ENCODE measurements at regions not wholly inside any gene's neighbourhood (a gene's known extent, or its start where the extent isn't known, plus 50 kb on each side); places are given as distances from the start of the nearest gene placed in this dataset.

DNA sequence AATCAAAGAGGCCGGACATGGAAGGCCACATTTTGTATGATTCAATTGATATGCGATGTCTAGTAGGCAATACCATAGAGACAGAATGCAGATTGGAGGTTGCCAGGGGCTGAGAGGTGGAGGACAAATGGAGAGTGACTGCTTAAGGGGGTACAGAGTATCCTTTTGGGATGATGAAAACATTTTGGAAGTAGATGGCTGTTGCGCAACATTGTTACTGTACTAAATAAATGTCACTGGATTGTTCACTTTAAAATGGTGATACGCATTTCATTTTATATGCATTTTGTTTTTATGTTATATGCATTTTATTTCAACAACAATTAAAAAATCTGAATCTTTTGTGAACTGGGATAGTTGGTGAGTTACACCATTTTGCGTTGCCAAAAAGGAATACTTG lies 99.7 kb upstream of the AGBL1 start:
- Histone ChIP-seq H3K79me2 (ENCODE audit: low read length) (no peaks in the 10 kb centered on the region), H4K20me1 (ENCODE audit: insufficient read depth, low read length) (no peaks in the 10 kb centered on the region)
- no peak for TF ChIP-seq EZH2phosphoT487 (IDR thresholded peaks at IDR 0.05; ENCODE audit: low read depth)
- TF ChIP-seq, protein P1, sequence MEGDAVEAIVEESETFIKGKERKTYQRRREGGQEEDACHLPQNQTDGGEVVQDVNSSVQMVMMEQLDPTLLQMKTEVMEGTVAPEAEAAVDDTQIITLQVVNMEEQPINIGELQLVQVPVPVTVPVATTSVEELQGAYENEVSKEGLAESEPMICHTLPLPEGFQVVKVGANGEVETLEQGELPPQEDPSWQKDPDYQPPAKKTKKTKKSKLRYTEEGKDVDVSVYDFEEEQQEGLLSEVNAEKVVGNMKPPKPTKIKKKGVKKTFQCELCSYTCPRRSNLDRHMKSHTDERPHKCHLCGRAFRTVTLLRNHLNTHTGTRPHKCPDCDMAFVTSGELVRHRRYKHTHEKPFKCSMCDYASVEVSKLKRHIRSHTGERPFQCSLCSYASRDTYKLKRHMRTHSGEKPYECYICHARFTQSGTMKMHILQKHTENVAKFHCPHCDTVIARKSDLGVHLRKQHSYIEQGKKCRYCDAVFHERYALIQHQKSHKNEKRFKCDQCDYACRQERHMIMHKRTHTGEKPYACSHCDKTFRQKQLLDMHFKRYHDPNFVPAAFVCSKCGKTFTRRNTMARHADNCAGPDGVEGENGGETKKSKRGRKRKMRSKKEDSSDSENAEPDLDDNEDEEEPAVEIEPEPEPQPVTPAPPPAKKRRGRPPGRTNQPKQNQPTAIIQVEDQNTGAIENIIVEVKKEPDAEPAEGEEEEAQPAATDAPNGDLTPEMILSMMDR (IDR thresholded peaks at IDR 0.05; ENCODE audit: low read depth, low read length), result no peak

DNA sequence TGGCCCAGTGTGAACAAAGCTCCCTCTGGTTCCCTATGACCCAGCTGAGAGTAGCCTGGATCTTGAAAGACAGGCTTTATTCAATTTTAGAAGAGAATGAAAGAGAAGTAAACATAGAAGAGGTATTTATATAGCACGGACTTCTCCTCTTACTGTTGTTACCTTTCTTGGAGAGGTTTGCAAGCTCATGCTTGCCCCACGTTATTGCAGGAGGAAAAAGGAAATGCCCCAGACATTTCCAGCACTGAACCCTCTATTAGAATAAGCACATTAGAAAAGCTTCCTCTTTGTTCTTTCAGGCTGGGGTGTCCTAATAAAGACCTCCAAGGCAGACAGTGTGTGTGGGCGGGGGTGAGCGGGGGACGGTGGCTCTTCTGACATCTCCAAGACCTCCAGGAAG lies 98.7 kb upstream of the AGBL1 start:
- H4K20me1 ChIP-seq (ENCODE audit: insufficient read depth, low read length), result no peaks in the 10 kb centered on the region
- H3K36me3 ChIP-seq (replicated peaks; ENCODE audit: low read depth, low read length), result no peaks in the 10 kb centered on the region
- H3K27ac ChIP-seq (ENCODE audit: low read length), result no peak overlapping the region
- no peak overlapping the region for H3K4me2 ChIP-seq (ENCODE audit: low read length)
- no peak overlapping the region for H3K9ac ChIP-seq (ENCODE audit: low read length)
- H3K79me2 ChIP-seq (ENCODE audit: low read length), result no peaks in the 10 kb centered on the region
- H3K9me3 ChIP-seq (ENCODE audit: insufficient read depth, low read length), result no peaks in the 10 kb centered on the region
- no peak overlapping the region for H3K4me3 ChIP-seq (ENCODE audit: low read length)
- H3K4me1 ChIP-seq (ENCODE audit: low read length), result no peaks in the 10 kb centered on the region
- no peak for TF ChIP-seq EZH2phosphoT487 (IDR thresholded peaks at IDR 0.05; ENCODE audit: low read depth)
- TF ChIP-seq, protein P1 (IDR thresholded peaks at IDR 0.05; ENCODE audit: low read depth, low read length), result no peak
- no peak overlapping the region for H2AFZ ChIP-seq (ENCODE audit: low read depth, low read length)
- peaks cover 41% of the 10 kb centered on the region for H3K27me3 ChIP-seq (ENCODE audit: low read depth, low read length)

More for the DNA sequence above, 99.7 kb upstream of the AGBL1 start:
- no peaks in the 10 kb centered on the region for H3K36me3 ChIP-seq (replicated peaks; ENCODE audit: low read depth, low read length)
- H2AFZ ChIP-seq (ENCODE audit: low read depth, low read length), result no peak overlapping the region
- H3K4me3 ChIP-seq (ENCODE audit: low read length), result no peak overlapping the region
- H3K4me2 ChIP-seq (ENCODE audit: low read length), result no peak overlapping the region
- no peak overlapping the region for H3K27ac ChIP-seq (ENCODE audit: low read length)
- H3K9ac ChIP-seq (ENCODE audit: low read length), result no peak overlapping the region
- H3K27me3 ChIP-seq (ENCODE audit: low read depth, low read length), result peaks cover 51% of the 10 kb centered on the region
- H3K4me1 ChIP-seq (ENCODE audit: low read length), result no peaks in the 10 kb centered on the region
- no peaks in the 10 kb centered on the region for H3K9me3 ChIP-seq (ENCODE audit: insufficient read depth, low read length)

DNA sequence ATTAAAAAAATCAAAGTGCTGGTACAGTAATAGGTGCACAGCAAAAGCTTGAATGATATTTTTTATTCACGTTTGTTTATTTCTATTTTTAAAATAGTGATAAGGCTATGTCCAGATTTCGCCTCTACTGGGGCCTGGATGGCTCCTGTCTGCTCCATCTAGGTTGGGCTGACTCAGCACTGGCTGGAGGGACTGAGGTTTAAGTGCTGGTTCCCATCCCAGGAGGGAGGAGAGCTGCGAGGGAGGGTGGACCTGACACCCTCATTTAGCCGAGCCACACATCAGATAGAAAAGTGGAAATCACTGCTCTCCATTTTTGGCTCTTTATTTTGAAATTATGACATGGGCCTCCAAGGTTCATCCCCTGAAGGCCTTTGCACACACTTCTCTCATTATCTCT lies 95.4 kb upstream of the AGBL1 start:
- Histone ChIP-seq H3K79me2 (ENCODE audit: low read length) (no peaks in the 10 kb centered on the region), H3K9ac (ENCODE audit: low read length) (no peak overlapping the region), H3K4me3 (ENCODE audit: low read length) (no peak overlapping the region), H3K36me3 (replicated peaks; ENCODE audit: low read depth, low read length) (no peaks in the 10 kb centered on the region), H2AFZ (ENCODE audit: low read depth, low read length) (no peak overlapping the region), H3K27me3 (ENCODE audit: low read depth, low read length) (peaks cover 24% of the 10 kb centered on the region; the same call in 1 of the 2 replicates), H3K4me2 (ENCODE audit: low read length) (no peak overlapping the region), H4K20me1 (ENCODE audit: insufficient read depth, low read length) (no peaks in the 10 kb centered on the region), H3K4me1 (ENCODE audit: low read length) (no peaks in the 10 kb centered on the region), H3K27ac (ENCODE audit: low read length) (no peak overlapping the region), H3K9me3 (ENCODE audit: insufficient read depth, low read length) (no peaks in the 10 kb centered on the region)
- no peak for TF ChIP-seq EZH2phosphoT487 (IDR thresholded peaks at IDR 0.05; ENCODE audit: low read depth)
- TF ChIP-seq, protein P1 (IDR thresholded peaks at IDR 0.05; ENCODE audit: low read depth, low read length), result no peak

DNA sequence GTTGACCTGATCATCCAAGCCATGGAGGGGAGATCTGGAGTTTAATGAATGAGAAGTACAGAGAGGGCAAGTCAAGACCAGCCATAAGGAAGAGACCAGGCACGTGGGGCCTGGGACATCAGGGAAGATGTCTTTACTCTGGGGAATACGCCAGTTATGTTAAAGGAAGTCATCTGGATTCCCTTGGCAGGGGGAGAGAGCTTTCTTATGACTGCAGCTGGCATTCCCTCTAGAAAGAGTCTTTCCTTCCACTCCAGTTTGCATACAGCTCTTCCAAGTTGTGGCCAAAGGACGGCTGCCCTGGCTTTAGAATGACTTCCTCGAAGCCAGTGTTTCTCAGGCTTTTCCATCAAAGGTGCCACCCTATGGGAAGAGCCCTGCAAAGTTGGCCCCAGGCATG lies 93.6 kb upstream of the AGBL1 start:
- H3K4me3 ChIP-seq (ENCODE audit: low read length), result no peak overlapping the region
- H3K9me3 ChIP-seq (ENCODE audit: insufficient read depth, low read length), result no peaks in the 10 kb centered on the region
- no peaks in the 10 kb centered on the region for H4K20me1 ChIP-seq (ENCODE audit: insufficient read depth, low read length)
- H3K4me1 ChIP-seq (ENCODE audit: low read length), result no peaks in the 10 kb centered on the region
- H3K27ac ChIP-seq (ENCODE audit: low read length), result no peak overlapping the region
- no peak overlapping the region for H3K9ac ChIP-seq (ENCODE audit: low read length)
- no peaks in the 10 kb centered on the region for H3K36me3 ChIP-seq (replicated peaks; ENCODE audit: low read depth, low read length)
- peaks cover 15% of the 10 kb centered on the region; the same call in 1 of the 2 replicates for H3K27me3 ChIP-seq (ENCODE audit: low read depth, low read length)
- H3K79me2 ChIP-seq (ENCODE audit: low read length), result no peaks in the 10 kb centered on the region
- H3K4me2 ChIP-seq (ENCODE audit: low read length), result no peak overlapping the region
- no peak overlapping the region for H2AFZ ChIP-seq (ENCODE audit: low read depth, low read length)
- TF ChIP-seq, protein P1 (IDR thresholded peaks at IDR 0.05; ENCODE audit: low read depth, low read length), result no peak
- TF ChIP-seq EZH2phosphoT487 (IDR thresholded peaks at IDR 0.05; ENCODE audit: low read depth), result no peak
